Adrenal gland (tissue), 9 donors: ENCODE measurements at regions not wholly inside any gene's neighbourhood (a gene's known extent, or its start where the extent isn't known, plus 50 kb on each side); places are given as distances from the start of the nearest gene placed in this dataset.

Experiments used
- DNase-seq, 7 donors: peaks; one replicate each; pipeline ENCODE4 v3.0.0-alpha.2; 2019 to 2020
- H3K27ac ChIP-seq, 5 donors: fragments of 200-600 bp; sonication (generic) in 4 of 5; 1 replicate in 3 of 5; 2 replicates in 2 of 5; pipeline versions ENCODE4 v1.5.1 to v1.8.0; 2016 to 2020; ENCODE audit warnings: mild to moderate bottlenecking in 1 of 5
- H3K27me3 ChIP-seq: fragments of 200-600 bp; 2 replicates; pipeline ENCODE4 v1.8.0; 2021
- H3K36me3 ChIP-seq, 2 donors: fragments of 200-600 bp; replicated peaks in 1 of 2; 1 replicate in 1 of 2; 2 replicates in 1 of 2; pipeline versions ENCODE4 v1.5.1 to v1.8.0; 2018 to 2022
- H3K4me1 ChIP-seq, 2 donors: fragments of 200-600 bp; replicated peaks in 1 of 2; 1 replicate in 1 of 2; 2 replicates in 1 of 2; pipeline versions ENCODE4 v1.5.1 to v1.8.0; 2018 to 2021
- H3K4me3 ChIP-seq, 4 donors: fragments of 200-600 bp; sonication (generic) in 3 of 4; one replicate each; pipeline ENCODE4 v1.5.1; 2016 to 2018
- H3K9me3 ChIP-seq, 3 donors: fragments of 200-600 bp; sonication (generic) in 1 of 3; replicated peaks in 1 of 3; 1 replicate in 2 of 3; 2 replicates in 1 of 3; pipeline versions ENCODE4 v1.5.1 to v1.8.0; 2016 to 2021
- CTCF ChIP-seq, 6 experiments: fragments of 450-650 bp in 4 of 6; fragments of 200-600 bp in 2 of 6; sonication (generic) in 1 of 6; IDR thresholded peaks; 1 replicate in 5 of 6; 2 replicates in 1 of 6; pipeline versions ENCODE4 v1.5.1 to v1.8.0; 2016 to 2021; ENCODE audit warnings: antibody characterized with exemption in 6 of 6, mild to moderate bottlenecking in 2 of 6, moderate library complexity in 1 of 6
- POLR2A ChIP-seq, 2 donors: fragments of 450-650 bp; IDR thresholded peaks; one replicate each; pipeline ENCODE4 v1.6.1; 2017; ENCODE audit warnings: antibody characterized with exemption in 2 of 2, mild to moderate bottlenecking in 2 of 2, moderate library complexity in 1 of 2
- WGBS, 4 donors: extraction: QIAGEN DNeasy Blood & Tissue Kit in 2 of 4; methylation state at CpG; one replicate each; pipeline versions ENCODE4 v1.1.5 to v1.1.7; 2013 to 2017; 5-methylcytosine and 5-hydroxymethylcytosine counted together
- intact Hi-C, 2 donors: fragments of 100-400 bp; cut with DNase I; formaldehyde crosslinking; loops; one replicate each; pipeline versions ENCODE4 v1.14.1 to v1.15.0; 2022 to 2023
- donor health status: healthy with polysubstance abuse.
- donor health status: Bipolar disorder and iron deficiency.
- donor health status: DM: yes; HTN: yes; CAD: no.
- donor health status: DM: no; HTN: no; CAD: no.
- donor health status: DM: no; HTN: no; CAD: no.

DNA sequence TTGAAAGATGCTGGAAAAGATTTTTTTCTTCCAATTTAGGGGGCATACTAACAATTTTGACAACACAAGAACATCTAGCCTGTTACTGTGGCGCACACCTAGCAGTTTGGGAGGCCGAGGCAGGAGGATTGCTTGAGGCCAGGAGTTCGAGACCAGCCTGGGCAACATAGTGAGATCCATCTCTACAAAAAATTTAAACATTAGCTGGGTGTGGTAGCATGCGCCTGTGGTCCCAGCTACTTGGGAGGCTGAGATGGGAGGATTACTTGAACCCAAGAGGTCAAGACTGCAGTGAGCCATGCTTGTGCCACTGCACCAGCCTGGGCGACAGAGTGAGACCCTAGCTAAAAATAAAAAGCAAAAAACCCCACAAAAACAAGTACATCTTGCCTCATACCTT is 168.8 kb downstream of the TANC2 start:
- H3K27me3 ChIP-seq, result no peaks in the 10 kb centered on the region
- TF ChIP-seq POLR2A (IDR thresholded peaks at IDR 0.05) (no peak), CTCF (IDR thresholded peaks at IDR 0.05) (no peak)
- no peaks in the 10 kb centered on the region for H3K4me1 ChIP-seq
- no peak overlapping the region for H3K4me3 ChIP-seq
- H3K27ac ChIP-seq, result no peak overlapping the region
- 96 to 99% (median 96%) methylated on average over 5 of the region's 5 CpGs for WGBS, 4 donors
- DNase-seq, result no peak
- H3K36me3 ChIP-seq, result no peaks in the 10 kb centered on the region
- intact Hi-C loops, result no loop called here
- no peaks in the 10 kb centered on the region for H3K9me3 ChIP-seq

DNA sequence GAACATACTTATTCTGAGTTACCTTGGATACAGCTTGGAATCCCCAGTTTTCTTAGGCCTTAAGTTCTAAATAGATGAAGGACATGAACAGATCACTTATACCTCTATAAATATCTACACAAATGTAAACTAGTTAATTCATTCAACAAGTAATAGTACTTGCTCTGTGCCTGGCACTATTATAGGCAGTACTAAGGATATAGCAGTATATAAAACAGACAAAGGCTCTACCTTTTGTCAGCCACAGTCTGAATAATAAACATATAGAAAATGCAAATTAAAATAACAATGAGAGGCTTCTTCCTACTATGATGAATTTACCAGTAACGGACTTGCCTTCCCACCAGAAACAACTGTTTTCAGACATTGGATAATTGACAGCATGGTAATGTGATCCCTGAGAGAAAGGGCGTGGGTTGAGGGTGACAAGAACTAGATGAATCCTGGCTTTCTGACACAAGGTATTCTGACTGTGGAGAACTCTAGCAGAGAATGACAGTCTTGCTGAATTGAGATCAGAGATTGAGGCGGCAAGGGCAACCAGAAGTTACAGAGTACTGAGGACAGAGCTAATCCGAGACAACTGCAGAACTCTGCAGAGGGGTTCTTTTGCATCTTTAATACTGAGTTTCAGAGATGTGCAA is 170.5 kb downstream of the TANC2 start:
- no peak overlapping the region for H3K27ac ChIP-seq
- intact Hi-C loops, result no loop called here
- no peak for DNase-seq
- no peaks in the 10 kb centered on the region for H3K27me3 ChIP-seq
- 91 to 95% (median 94%) methylated on average over 4 of the region's 4 CpGs for WGBS, 4 donors
- no peaks in the 10 kb centered on the region for H3K36me3 ChIP-seq
- H3K4me1 ChIP-seq, result no peaks in the 10 kb centered on the region
- no peaks in the 10 kb centered on the region for H3K9me3 ChIP-seq
- TF ChIP-seq POLR2A (IDR thresholded peaks at IDR 0.05), result no peak
- no peak for TF ChIP-seq CTCF (IDR thresholded peaks at IDR 0.05)
- no peak overlapping the region for H3K4me3 ChIP-seq

DNA sequence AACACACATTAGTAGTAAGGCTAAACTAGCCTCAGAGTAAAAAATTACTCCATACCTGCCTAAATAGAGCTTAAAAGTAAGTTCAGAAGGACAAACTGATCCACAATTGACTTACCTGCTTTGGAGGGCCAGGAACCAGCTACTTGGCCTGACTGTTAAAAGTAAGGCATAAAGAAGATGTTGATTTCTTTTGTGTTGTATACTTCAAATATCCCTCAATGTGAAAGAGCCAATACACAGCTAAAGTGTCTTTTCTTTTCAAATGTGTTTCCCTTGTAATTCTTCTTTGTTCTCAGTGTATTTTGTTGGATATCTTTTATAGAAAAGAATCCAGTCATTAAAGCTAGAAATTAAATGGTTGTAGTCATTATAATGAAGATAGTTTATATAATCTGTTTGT is 171.1 kb downstream of the TANC2 start:
- TF ChIP-seq POLR2A (IDR thresholded peaks at IDR 0.05), result no peak
- no peak for TF ChIP-seq CTCF (IDR thresholded peaks at IDR 0.05)
- DNase-seq, result no peak
- H3K9me3 ChIP-seq, result no peaks in the 10 kb centered on the region
- intact Hi-C loops, result no loop called here
- no peaks in the 10 kb centered on the region for H3K4me1 ChIP-seq
- H3K4me3 ChIP-seq, result no peak overlapping the region
- H3K27me3 ChIP-seq, result no peaks in the 10 kb centered on the region
- no peaks in the 10 kb centered on the region for H3K36me3 ChIP-seq
- no peak overlapping the region for H3K27ac ChIP-seq

DNA sequence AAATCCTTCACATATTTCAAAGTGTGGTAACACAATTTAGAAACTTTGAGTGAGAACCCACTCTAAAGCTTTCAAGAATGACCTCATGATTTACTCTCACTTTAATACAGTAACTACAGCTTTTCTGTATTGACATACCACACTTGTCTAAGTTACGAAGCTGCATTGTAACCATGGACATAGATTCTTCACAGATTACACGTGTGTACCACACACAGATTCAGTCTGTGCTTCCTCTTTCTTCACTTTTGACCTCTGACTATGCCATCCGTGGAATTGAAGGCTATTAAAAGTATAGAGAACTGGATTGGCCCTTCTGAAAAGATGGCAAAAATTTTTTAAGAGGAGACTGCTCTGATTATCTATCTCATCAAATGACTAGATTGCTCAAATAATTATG is 172.7 kb downstream of the TANC2 start:
- intact Hi-C loops, result no loop called here
- TF ChIP-seq POLR2A (IDR thresholded peaks at IDR 0.05) (no peak), CTCF (IDR thresholded peaks at IDR 0.05) (no peak)
- 71 to 80% (median 74%) methylated on average over 3 of the region's 3 CpGs for WGBS, 4 donors
- H3K27me3 ChIP-seq, result no peaks in the 10 kb centered on the region
- H3K9me3 ChIP-seq, result no peaks in the 10 kb centered on the region
- H3K4me3 ChIP-seq, result no peak overlapping the region
- DNase-seq, result no peak
- H3K27ac ChIP-seq, result no peak overlapping the region
- H3K36me3 ChIP-seq, result no peaks in the 10 kb centered on the region
- H3K4me1 ChIP-seq, result no peaks in the 10 kb centered on the region
